ENCODE measurements at regions not wholly inside any gene's neighbourhood (a gene's known extent, or its start where the extent isn't known, plus 50 kb on each side); places are given as distances from the start of the nearest gene placed in this dataset.

- FAIRE-seq, result no peak
Observed at GRCh38 chr7:35331730-35332678, 78.1 kb upstream of the TBX20 start.

- no peak for FAIRE-seq
Observed at GRCh38 chr7:35329026-35329425, 75.1 kb upstream of the TBX20 start.

- FAIRE-seq, result no peak
Observed at GRCh38 chr7:35319606-35320005, 65.7 kb upstream of the TBX20 start.

- no peak for FAIRE-seq
Observed at GRCh38 chr7:35316549-35316948, 62.6 kb upstream of the TBX20 start.

GRCh38 chr7:35315517-35315916 is 61.6 kb upstream of the TBX20 start:
- no peak for FAIRE-seq

GRCh38 chr7:35314354-35314753 is 60.5 kb upstream of the TBX20 start:
- FAIRE-seq, result no peak

- FAIRE-seq, result no peak
Observed at GRCh38 chr7:35313575-35313974, 59.7 kb upstream of the TBX20 start.

Data from TTC549 (cell line).